H1 (cell line): ENCODE measurements at regions not wholly inside any gene's neighbourhood (a gene's known extent, or its start where the extent isn't known, plus 50 kb on each side); places are given as distances from the start of the nearest gene placed in this dataset.

Experiments used
- CTCF ChIA-PET: fragments of 300-600 bp; sonication (Branson Sonifier 250); formaldehyde crosslinking; loops from one replicate; lab custom pipeline; 2021; ENCODE audit not compliant: partially characterized antibody; lab: Charles Lee
- POLR2A ChIA-PET: fragments of 300-600 bp; sonication (Branson Sonifier 250); formaldehyde crosslinking; loops from one replicate; lab custom pipeline; 2021; ENCODE audit warnings: inconsistent platforms; ENCODE audit not compliant: partially characterized antibody; lab: Charles Lee
- DNase-seq, 2 experiments: peaks; one replicate each; pipeline versions ENCODE4 v3.0.0 to v3.0.0-alpha.2; 2010 to 2022; ENCODE audit warnings: low spot score in 2 of 2, low read depth in 1 of 2, mixed read lengths in 1 of 2
- FAIRE-seq: peaks from 2 replicates; lab custom pipeline; 2011; peaks lifted over from hg19 to GRCh38; lab: Jason Lieb, UNC
- H2AFZ ChIP-seq: 2 replicates; pipeline ENCODE4 v1.8.1; 2012; ENCODE audit warnings: low read length, inconsistent platforms
- H2AK5ac ChIP-seq: 2 replicates; pipeline ENCODE4 v1.6.1; 2013; ENCODE audit warnings: low read depth, low read length
- H2BK120ac ChIP-seq: replicated peaks from 2 replicates; pipeline ENCODE3; 2013; ENCODE audit warnings: low read depth, low read length, inconsistent platforms
- H2BK12ac ChIP-seq: 2 replicates; pipeline ENCODE4 v1.6.1; 2013; ENCODE audit warnings: low read depth, low read length
- H2BK15ac ChIP-seq: 2 replicates; pipeline ENCODE4 v1.6.1; 2013; ENCODE audit warnings: low read length
- H2BK20ac ChIP-seq: 2 replicates; pipeline ENCODE4 v1.6.1; 2013; ENCODE audit warnings: low read length
- H2BK5ac ChIP-seq: 2 replicates; pipeline ENCODE4 v1.6.1; 2013; ENCODE audit warnings: low read depth, low read length
- H3K14ac ChIP-seq: 2 replicates; pipeline ENCODE4 v1.6.1; 2013; ENCODE audit warnings: inconsistent platforms; ENCODE audit not compliant: insufficient read length
- H3K18ac ChIP-seq: 2 replicates; pipeline ENCODE4 v1.6.1; 2013; ENCODE audit warnings: low read length; ENCODE audit errors: extremely low read depth
- H3K23ac ChIP-seq: 2 replicates; pipeline ENCODE4 v1.6.1; 2013; ENCODE audit warnings: inconsistent platforms; ENCODE audit not compliant: insufficient read length
- H3K23me2 ChIP-seq: 2 replicates; pipeline ENCODE4 v1.6.1; 2013; ENCODE audit warnings: low read depth, low read length
- H3K27ac ChIP-seq: 2 replicates; pipeline ENCODE4 v1.6.1; 2011; ENCODE audit warnings: low read depth, low read length, inconsistent platforms
- H3K27me3 ChIP-seq, 4 experiments: replicated peaks in 1 of 4; 1 replicate in 1 of 4; 2 replicates in 3 of 4; pipeline versions ENCODE4 v1.6.1 to v1.8.1; 2011 to 2013; ENCODE audit warnings: low read length in 3 of 4, mild to moderate bottlenecking in 3 of 4, inconsistent platforms in 2 of 4, mixed read lengths in 2 of 4, moderate library complexity in 1 of 4; ENCODE audit not compliant: control insufficient read depth in 3 of 4, insufficient read depth in 3 of 4; ENCODE audit errors: extremely low read depth in 1 of 4
- H3K36me3 ChIP-seq, 4 experiments: 2 replicates each; pipeline versions ENCODE4 v1.6.1 to v1.8.1; 2011 to 2013; ENCODE audit warnings: mild to moderate bottlenecking in 4 of 4, low read length in 3 of 4, moderate library complexity in 2 of 4, control low read depth in 1 of 4, inconsistent platforms in 1 of 4; ENCODE audit not compliant: insufficient read depth in 4 of 4, control insufficient read depth in 2 of 4
- H3K4ac ChIP-seq: replicated peaks from 2 replicates; pipeline ENCODE3; 2013; ENCODE audit warnings: low read length, low read depth, mixed read lengths, inconsistent platforms; ENCODE audit not compliant: insufficient read length
- H3K4me1 ChIP-seq, 4 experiments: replicated peaks in 1 of 4; 1 replicate in 1 of 4; 2 replicates in 3 of 4; pipeline versions ENCODE4 v1.6.1 to v1.8.1; 2011 to 2013; ENCODE audit warnings: low read length in 3 of 4, inconsistent platforms in 2 of 4, mixed read lengths in 1 of 4; ENCODE audit not compliant: insufficient read depth in 4 of 4, control insufficient read depth in 3 of 4
- H3K4me2 ChIP-seq, 2 experiments: 2 replicates each; pipeline versions ENCODE4 v1.6.1 to v1.8.1; 2011 to 2013; ENCODE audit warnings: low read depth in 2 of 2, low read length in 2 of 2, control low read depth in 1 of 2, inconsistent platforms in 1 of 2, mild to moderate bottlenecking in 1 of 2; ENCODE audit not compliant: insufficient read depth in 1 of 2
- H3K4me3 ChIP-seq, 4 experiments: fragments of 200-600, 300-600 bp in 1 of 4; sonication (generic), shearing (Covaris generic), sonication (Bioruptor Twin) in 1 of 4; 2 replicates each; pipeline versions ENCODE4 v1.5.1 to v1.8.1; 2011 to 2016; ENCODE audit warnings: low read length in 4 of 4, low read depth in 3 of 4, control low read depth in 2 of 4, inconsistent platforms in 2 of 4, mild to moderate bottlenecking in 2 of 4, mixed read lengths in 1 of 4, moderate library complexity in 1 of 4; ENCODE audit not compliant: insufficient read depth in 2 of 4; ENCODE audit errors: extremely low read depth in 1 of 4
- H3K56ac ChIP-seq: replicated peaks from 2 replicates; pipeline ENCODE3; 2013; ENCODE audit warnings: low read depth, mild to moderate bottlenecking, mixed read lengths, low read length, inconsistent platforms; ENCODE audit not compliant: insufficient read length
- H3K79me1 ChIP-seq: 2 replicates; pipeline ENCODE4 v1.6.1; 2013; ENCODE audit warnings: low read depth, low read length, control low read depth
- H3K79me2 ChIP-seq, 2 experiments: 2 replicates each; pipeline versions ENCODE4 v1.6.1 to v1.8.1; 2012 to 2013; ENCODE audit warnings: low read length in 2 of 2, mild to moderate bottlenecking in 2 of 2, inconsistent platforms in 1 of 2; ENCODE audit not compliant: insufficient read depth in 2 of 2, control insufficient read depth in 1 of 2
- H3K9ac ChIP-seq, 4 experiments: replicated peaks in 1 of 4; 1 replicate in 1 of 4; 2 replicates in 3 of 4; pipeline versions ENCODE4 v1.6.1 to v1.8.1; 2011 to 2013; ENCODE audit warnings: low read depth in 3 of 4, low read length in 3 of 4, control low read depth in 2 of 4, mild to moderate bottlenecking in 2 of 4, moderate library complexity in 2 of 4, inconsistent platforms in 1 of 4; ENCODE audit errors: extremely low read depth in 1 of 4
- H3K9me3 ChIP-seq, 2 experiments: 2 replicates each; pipeline versions ENCODE4 v1.6.1 to v1.8.1; 2012 to 2013; ENCODE audit warnings: mild to moderate bottlenecking in 2 of 2, moderate library complexity in 2 of 2, control low read depth in 1 of 2, inconsistent platforms in 1 of 2, low read depth in 1 of 2, low read length in 1 of 2, mixed read lengths in 1 of 2; ENCODE audit not compliant: insufficient read depth in 2 of 2
- H4K20me1 ChIP-seq, 2 experiments: replicated peaks in 1 of 2; 2 replicates each; pipeline versions ENCODE3 to v1.8.1; 2011 to 2013; ENCODE audit warnings: inconsistent platforms in 2 of 2, low read length in 2 of 2, mild to moderate bottlenecking in 1 of 2; ENCODE audit not compliant: insufficient read depth in 2 of 2, control insufficient read depth in 1 of 2
- H4K5ac ChIP-seq: 2 replicates; pipeline ENCODE4 v1.6.1; 2013; ENCODE audit warnings: low read length, low read depth, mixed read lengths, inconsistent platforms; ENCODE audit not compliant: insufficient read length
- H4K8ac ChIP-seq: 2 replicates; pipeline ENCODE4 v1.8.0; 2013; ENCODE audit warnings: mild to moderate bottlenecking, moderate library complexity, low read length, inconsistent platforms; ENCODE audit not compliant: insufficient read depth; ENCODE audit errors: extremely low read depth
- H4K91ac ChIP-seq: replicated peaks from 2 replicates; pipeline ENCODE3; 2013; ENCODE audit warnings: low read length, mixed read lengths, inconsistent platforms; ENCODE audit not compliant: insufficient read length
- BRCA1 ChIP-seq: IDR thresholded peaks from 2 replicates; pipeline ENCODE4 v1.6.1; 2012; ENCODE audit warnings: low read depth, low read length, improper control_type of control experiment
- CBX8 ChIP-seq: fragments of 300-800, 300-1000 bp; sonication (generic); IDR thresholded peaks from 2 replicates; pipeline ENCODE4 v1.7.1; 2016; ENCODE audit warnings: low read depth, low read length, borderline replicate concordance
- CTBP2 ChIP-seq: IDR thresholded peaks from 2 replicates; pipeline ENCODE4 v1.7.0; 2011; ENCODE audit warnings: borderline replicate concordance, mild to moderate bottlenecking, moderate library complexity, mixed read lengths, low read length; ENCODE audit not compliant: insufficient read depth, insufficient read length
- EZH2 ChIP-seq: fragments of 200-600 bp; sonication (generic); IDR thresholded peaks from 2 replicates; pipeline ENCODE4 v1.7.1; 2012; ENCODE audit warnings: low read depth, mild to moderate bottlenecking, moderate library complexity, low read length, inconsistent platforms; ENCODE audit not compliant: severe bottlenecking
- GABPA ChIP-seq: IDR thresholded peaks from 2 replicates; pipeline ENCODE4 v1.6.1; 2011; ENCODE audit warnings: mild to moderate bottlenecking, low read length, moderate library complexity, borderline replicate concordance; ENCODE audit not compliant: insufficient read depth
- JUN ChIP-seq: IDR thresholded peaks from 2 replicates; pipeline ENCODE4 v1.6.1; 2011; ENCODE audit warnings: low read depth, mild to moderate bottlenecking, improper control_type of control experiment, low read length
- KDM1A ChIP-seq: fragments of 200-600, 300-600 bp; sonication (generic); IDR thresholded peaks from 2 replicates; pipeline ENCODE4 v1.7.1; 2016; ENCODE audit warnings: mild to moderate bottlenecking, low read length, borderline replicate concordance
- POLR2A ChIP-seq, 2 experiments: IDR thresholded peaks; 1 replicate in 1 of 2; 2 replicates in 1 of 2; pipeline ENCODE4 v1.6.1; 2011; ENCODE audit warnings: low read depth in 2 of 2, low read length in 2 of 2, mild to moderate bottlenecking in 2 of 2; ENCODE audit errors: control extremely low read depth in 1 of 2
- POLR2AphosphoS5 ChIP-seq: IDR thresholded peaks from 2 replicates; pipeline ENCODE4 v1.6.1; 2011; ENCODE audit warnings: low read depth, low read length
- RXRA ChIP-seq: IDR thresholded peaks from 2 replicates; pipeline ENCODE4 v1.6.1; 2011; ENCODE audit warnings: low read depth, mild to moderate bottlenecking, low read length, moderate library complexity; ENCODE audit not compliant: insufficient read depth
- SIX5 ChIP-seq: IDR thresholded peaks from 2 replicates; pipeline ENCODE4 v1.6.1; 2011; ENCODE audit warnings: mild to moderate bottlenecking, low read depth, low read length
- TAF1 ChIP-seq: IDR thresholded peaks from 2 replicates; pipeline ENCODE4 v1.6.1; 2011; ENCODE audit warnings: mild to moderate bottlenecking, low read depth, low read length
- TBP ChIP-seq: IDR thresholded peaks from 2 replicates; pipeline ENCODE4 v1.6.1; 2011; ENCODE audit warnings: low read depth, low read length, improper control_type of control experiment
- whole genome bisulfite sequencing, 2 experiments: shearing (Covaris generic) in 1 of 2; methylation state at CpG; one replicate each; pipeline versions ENCODE4 v1.1.6 to v1.1.7; 2013 to 2015; ENCODE audit warnings: low lambda C conversion rate in 2 of 2, mixed read lengths in 2 of 2, inconsistent platforms in 1 of 2, low coverage in 1 of 2, missing lambda C conversion rate in 1 of 2; ENCODE audit not compliant: insufficient replicate concordance in 2 of 2, insufficient coverage in 1 of 2, insufficient read length in 1 of 2; ENCODE audit errors: extremely low coverage in 1 of 2, missing lambda C conversion rate in 1 of 2; 5-methylcytosine and 5-hydroxymethylcytosine counted together
- TF ChIP-seq, protein P1 (sequence below): IDR thresholded peaks from 2 replicates; pipeline ENCODE4 v1.6.1; 2011; ENCODE audit warnings: low read length, improper control_type of control experiment

DNA sequence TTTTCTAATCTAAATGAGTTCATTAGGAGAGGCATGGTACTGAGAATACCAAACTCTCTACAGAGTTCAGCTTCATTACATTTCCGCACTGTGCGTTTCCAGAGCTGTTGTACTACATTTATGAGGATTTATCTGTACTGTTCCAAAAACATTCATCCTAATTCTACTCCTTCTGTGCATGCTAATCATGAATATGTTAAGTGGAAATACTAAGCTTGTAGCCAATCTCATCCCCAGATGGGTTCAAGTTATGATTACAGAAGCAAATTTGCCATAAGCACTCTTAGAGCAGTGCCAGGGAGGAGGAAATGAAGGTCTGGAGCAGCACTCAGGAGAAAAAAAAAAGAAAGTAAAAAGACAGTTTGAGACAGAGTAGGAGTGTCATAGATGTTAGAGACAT, 544.3 kb downstream of the GBE1 start:
- no peak overlapping the region for H3K4ac ChIP-seq
- no peaks in the 10 kb centered on the region for H3K79me2 ChIP-seq
- H2BK5ac ChIP-seq: no peak overlapping the region
- H4K8ac ChIP-seq: no peak overlapping the region
- no peak overlapping the region for H2BK15ac ChIP-seq
- H4K20me1 ChIP-seq: no peaks in the 10 kb centered on the region
- no peak overlapping the region for H3K14ac ChIP-seq
- H3K79me1 ChIP-seq: no peaks in the 10 kb centered on the region
- H4K5ac ChIP-seq: no peak overlapping the region
- H3K23ac ChIP-seq: no peak overlapping the region
- H3K27me3 ChIP-seq: no peaks in the 10 kb centered on the region
- no peak overlapping the region for H3K56ac ChIP-seq
- FAIRE-seq (no peak), DNase-seq (no peak)
- H3K9ac ChIP-seq: no peak overlapping the region
- H2AK5ac ChIP-seq: no peak overlapping the region
- no peak overlapping the region for H2BK120ac ChIP-seq
- no peak overlapping the region for H2BK20ac ChIP-seq
- H4K91ac ChIP-seq: no peak overlapping the region
- no peak overlapping the region for H3K27ac ChIP-seq
- no peaks in the 10 kb centered on the region for H3K23me2 ChIP-seq
- H3K36me3 ChIP-seq: no peaks in the 10 kb centered on the region
- ChIA-PET POLR2A (no interaction called here), CTCF (interaction anchor here (1.5 kb wide), 1 partner anchor 122 kb away, joined by 3 read pairs; no protein-coding TSS in a partner anchor)
- H3K9me3 ChIP-seq: no peaks in the 10 kb centered on the region
- no peak overlapping the region for H2AFZ ChIP-seq
- H3K18ac ChIP-seq: no peak overlapping the region
- 88% methylated on average over 2 of the region's 2 CpGs; no CpG with 5 or more reads in 1 of the 2 experiments for WGBS, 2 experiments
- no peak overlapping the region for H2BK12ac ChIP-seq
- no peaks in the 10 kb centered on the region for H3K4me1 ChIP-seq
- H3K4me3 ChIP-seq: no peak overlapping the region
- no peak overlapping the region for H3K4me2 ChIP-seq
- no peak for TF ChIP-seq CTBP2
- TF ChIP-seq POLR2A (IDR thresholded peaks at IDR 0.05; ENCODE audit: control extremely low read depth in 1 of 2, low read depth in 2 of 2, low read length in 2 of 2): no peak
- TF ChIP-seq RXRA: no peak
- no peak for TF ChIP-seq GABPA
- TF ChIP-seq, protein P1, sequence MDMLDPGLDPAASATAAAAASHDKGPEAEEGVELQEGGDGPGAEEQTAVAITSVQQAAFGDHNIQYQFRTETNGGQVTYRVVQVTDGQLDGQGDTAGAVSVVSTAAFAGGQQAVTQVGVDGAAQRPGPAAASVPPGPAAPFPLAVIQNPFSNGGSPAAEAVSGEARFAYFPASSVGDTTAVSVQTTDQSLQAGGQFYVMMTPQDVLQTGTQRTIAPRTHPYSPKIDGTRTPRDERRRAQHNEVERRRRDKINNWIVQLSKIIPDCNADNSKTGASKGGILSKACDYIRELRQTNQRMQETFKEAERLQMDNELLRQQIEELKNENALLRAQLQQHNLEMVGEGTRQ: no peak
- no peak for TF ChIP-seq KDM1A
- no peak for TF ChIP-seq BRCA1
- no peak for TF ChIP-seq TAF1
- TF ChIP-seq EZH2: no peak
- TF ChIP-seq POLR2AphosphoS5: no peak
- TF ChIP-seq CBX8: no peak
- no peak for TF ChIP-seq TBP
- no peak for TF ChIP-seq SIX5
- no peak for TF ChIP-seq JUN
